Spleen (tissue), 7 donors: ENCODE measurements at regions not wholly inside any gene's neighbourhood (a gene's known extent, or its start where the extent isn't known, plus 50 kb on each side); places are given as distances from the start of the nearest gene placed in this dataset.
"Not testable (repeated sequence)": the region's sequence is repeated elsewhere in the genome, so short reads cannot be mapped to it uniquely, and the experiment has no call there.

Experiments
- CTCF ChIP-seq, 11 experiments: fragments of 200-600 bp in 7 of 11; fragments of 450-650 bp in 4 of 11; sonication (generic) in 4 of 11; IDR thresholded peaks in 8 of 11; conservative IDR thresholded peaks in 3 of 11; 1 replicate in 7 of 11; 2 replicates in 4 of 11; pipeline versions ENCODE4 v1.4.0 to v1.8.0; 2016 to 2021; ENCODE audit warnings: antibody characterized with exemption in 11 of 11, inconsistent platforms in 4 of 11, mild to moderate bottlenecking in 1 of 11
- POLR2A ChIP-seq, 3 donors: fragments of 450-650 bp; IDR thresholded peaks; one replicate each; pipeline ENCODE4 v1.5.1; 2017; ENCODE audit warnings: antibody characterized with exemption in 3 of 3, mild to moderate bottlenecking in 1 of 3
- donor health status: DM: no; HTN: no; CAD: no; lungs with moderate emphysema.
- donor health status: DM: no; HTN: no; CAD: no.
- donor health status: DM: no; HTN: no; CAD: no.

- not testable (repeated sequence) for TF ChIP-seq CTCF (IDR thresholded peaks at IDR 0.05 in 8 of 11, conservative IDR thresholded peaks at IDR 0.05 in 3 of 11); POLR2A (IDR thresholded peaks at IDR 0.05)
Observed at GRCh38 chr18:35906291-35906690, 66.2 kb upstream of the RMP24 start.
